ENCODE measurements at regions not wholly inside any gene's neighbourhood (a gene's known extent, or its start where the extent isn't known, plus 50 kb on each side); places are given as distances from the start of the nearest gene placed in this dataset.

GRCh38 chr14:58770491-58770982, 132.8 kb downstream of the DACT1 start:
- H3K27ac ChIP-seq: no peak overlapping the region
- H3K4me3 ChIP-seq: no peak overlapping the region
- in situ Hi-C loops (cut with MboI; ENCODE audit: low sequenced_read_pairs in 4 of 4) (no loop called here), intact Hi-C loops (cut with DNase I; ENCODE audit: low total_unique reads) (no loop called here)
- no peaks in the 10 kb centered on the region for H3K36me3 ChIP-seq
- H3K9me3 ChIP-seq: no peaks in the 10 kb centered on the region
- TF ChIP-seq POLR2A (IDR thresholded peaks at IDR 0.05) (no peak), CTCF (IDR thresholded peaks at IDR 0.05 in 4 of 5, conservative IDR thresholded peaks at IDR 0.05 in 1 of 5) (no peak)
- no peaks in the 10 kb centered on the region for H3K27me3 ChIP-seq
- DNase-seq: no peak
- ATAC-seq: no peak
- no peaks in the 10 kb centered on the region for H3K4me1 ChIP-seq

DNA sequence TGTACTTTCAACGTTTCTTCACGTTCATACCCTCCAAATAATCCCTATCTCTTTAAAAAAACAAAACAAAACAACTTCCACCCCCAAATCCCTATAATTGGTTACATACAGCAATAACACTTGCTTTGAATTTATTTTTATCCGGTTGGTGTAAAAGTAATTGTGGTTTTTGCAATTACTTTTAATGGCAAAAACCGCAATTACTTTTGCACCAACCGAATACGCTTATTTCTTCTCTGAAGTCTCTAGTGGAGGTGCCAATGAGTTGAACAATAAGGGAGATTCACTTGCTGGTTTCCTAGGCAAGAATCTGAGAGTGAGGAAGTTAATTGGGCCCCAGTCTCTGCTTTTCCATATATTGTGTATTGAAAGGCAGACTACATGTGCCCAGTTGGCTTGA, 133.3 kb downstream of the DACT1 start:
- intact Hi-C loops (cut with DNase I; ENCODE audit: low total_unique reads): no loop called here
- Histone ChIP-seq H3K4me3 (no peak overlapping the region), H3K27ac (no peak overlapping the region), H3K4me1 (no peaks in the 10 kb centered on the region), H3K9me3 (no peaks in the 10 kb centered on the region), H3K27me3 (no peaks in the 10 kb centered on the region), H3K36me3 (no peaks in the 10 kb centered on the region)
- DNase-seq (no peak), ATAC-seq (no peak)
- TF ChIP-seq POLR2A (IDR thresholded peaks at IDR 0.05) (no peak), CTCF (IDR thresholded peaks at IDR 0.05 in 4 of 5, conservative IDR thresholded peaks at IDR 0.05 in 1 of 5) (no peak)
- in situ Hi-C loops (cut with MboI; ENCODE audit: low sequenced_read_pairs in 4 of 4): no loop called here

- no peak for TF ChIP-seq CTCF (IDR thresholded peaks at IDR 0.05 in 4 of 5, conservative IDR thresholded peaks at IDR 0.05 in 1 of 5)
- no peak for TF ChIP-seq POLR2A (IDR thresholded peaks at IDR 0.05)
- Histone ChIP-seq H3K27me3 (no peaks in the 10 kb centered on the region), H3K4me3 (no peak overlapping the region), H3K9me3 (no peaks in the 10 kb centered on the region), H3K4me1 (no peaks in the 10 kb centered on the region), H3K36me3 (no peaks in the 10 kb centered on the region), H3K27ac (no peak overlapping the region)
- intact Hi-C loops (cut with DNase I; ENCODE audit: low total_unique reads) (no loop called here), in situ Hi-C loops (cut with MboI; ENCODE audit: low sequenced_read_pairs in 4 of 4) (no loop called here)
- DNase-seq (no peak), ATAC-seq (no peak)
Observed at GRCh38 chr14:58772116-58772515, 134.4 kb downstream of the DACT1 start.

- Histone ChIP-seq H3K4me1 (no peaks in the 10 kb centered on the region), H3K9me3 (no peaks in the 10 kb centered on the region), H3K36me3 (no peaks in the 10 kb centered on the region), H3K4me3 (no peak overlapping the region), H3K27me3 (no peaks in the 10 kb centered on the region), H3K27ac (no peak overlapping the region)
- TF ChIP-seq POLR2A (IDR thresholded peaks at IDR 0.05) (no peak), CTCF (IDR thresholded peaks at IDR 0.05 in 4 of 5, conservative IDR thresholded peaks at IDR 0.05 in 1 of 5) (no peak)
- no peak for DNase-seq
- no peak for ATAC-seq
- intact Hi-C loops (cut with DNase I; ENCODE audit: low total_unique reads): no loop called here
- in situ Hi-C loops (cut with MboI; ENCODE audit: low sequenced_read_pairs in 4 of 4): no loop called here
Observed at GRCh38 chr14:58772794-58773620, 135.2 kb downstream of the DACT1 start.

Measured in gastrocnemius medialis (tissue), 4 donors.